ENCODE measurements at regions not wholly inside any gene's neighbourhood (a gene's known extent, or its start where the extent isn't known, plus 50 kb on each side); places are given as distances from the start of the nearest gene placed in this dataset.
"Not testable (repeated sequence)": the region's sequence is repeated elsewhere in the genome, so short reads cannot be mapped to it uniquely, and the experiment has no call there.

- H3K36me3 Mint-ChIP-seq, result no peaks in the 10 kb centered on the region
- no peaks in the 10 kb centered on the region for H3K9me3 Mint-ChIP-seq
- no peak overlapping the region for H3K27ac ChIP-seq (ENCODE audit: low read length)
- ChIA-PET POLR2A (no interaction called here), CTCF (no interaction called here)
- no peaks in the 10 kb centered on the region for H3K4me1 Mint-ChIP-seq
- no peak for ATAC-seq (replicated peaks in 1 of 4)
- H3K9me3 ChIP-seq, result no peaks in the 10 kb centered on the region
- H3K4me1 ChIP-seq (ENCODE audit: control insufficient read depth in 1 of 2, extremely low read depth in 1 of 2, insufficient read depth in 2 of 2, low read length in 2 of 2), result no peaks in the 10 kb centered on the region
- no peak overlapping the region for H3K4me3 Mint-ChIP-seq
- DNase-seq, result no peak
- H3K4me3 ChIP-seq (ENCODE audit: control insufficient read depth in 1 of 2, extremely low read depth in 1 of 2, low read length in 1 of 2), result no peak overlapping the region
- no peak overlapping the region for H3K27ac Mint-ChIP-seq
- peaks cover 13 to 30% of the 10 kb centered on the region in 2 donors for H3K27me3 Mint-ChIP-seq
- WGBS (ENCODE audit: insufficient coverage), result 77% methylated on average over 7 of the region's 16 CpGs
- H3K36me3 ChIP-seq (ENCODE audit: control insufficient read depth in 2 of 2, extremely low read depth in 1 of 2, insufficient read depth in 1 of 2, low read length in 1 of 2), result no peaks in the 10 kb centered on the region
- peaks cover 0 to 41% of the 10 kb centered on the region in 2 experiments for H3K27me3 ChIP-seq (replicated peaks in 1 of 2; ENCODE audit: control insufficient read depth in 2 of 2, extremely low read depth in 1 of 2, insufficient read depth in 2 of 2, low read length in 1 of 2)
Measured at GRCh38 chr6:167402195-167402686, 77.4 kb downstream of the TTLL2 start.

GRCh38 chr6:167403427-167403826 is 78.5 kb downstream of the TTLL2 start:
- CTCF ChIA-PET, result no interaction called here
- Mint-ChIP-seq H3K9me3 (no peaks in the 10 kb centered on the region), H3K36me3 (no peaks in the 10 kb centered on the region), H3K27me3 (peaks cover 13 to 33% of the 10 kb centered on the region in 2 donors), H3K27ac (no peak overlapping the region), H3K4me3 (no peak overlapping the region), H3K4me1 (no peaks in the 10 kb centered on the region)
- no peak overlapping the region for H3K4me3 ChIP-seq (ENCODE audit: control insufficient read depth in 1 of 2, extremely low read depth in 1 of 2, low read length in 1 of 2)
- peaks cover 0 to 39% of the 10 kb centered on the region in 2 experiments for H3K27me3 ChIP-seq (replicated peaks in 1 of 2; ENCODE audit: control insufficient read depth in 2 of 2, extremely low read depth in 1 of 2, insufficient read depth in 2 of 2, low read length in 1 of 2)
- H3K4me1 ChIP-seq (ENCODE audit: control insufficient read depth in 1 of 2, extremely low read depth in 1 of 2, insufficient read depth in 2 of 2, low read length in 2 of 2), result no peaks in the 10 kb centered on the region
- WGBS (ENCODE audit: insufficient coverage), result no CpG with 5 or more reads among the region's 4 CpGs
- POLR2A ChIA-PET, result no interaction called here
- DNase-seq (no peak), ATAC-seq (replicated peaks in 1 of 4) (no peak)
- no peaks in the 10 kb centered on the region for H3K9me3 ChIP-seq
- H3K27ac ChIP-seq (ENCODE audit: low read length), result no peak overlapping the region
- H3K36me3 ChIP-seq (ENCODE audit: control insufficient read depth in 2 of 2, extremely low read depth in 1 of 2, insufficient read depth in 1 of 2, low read length in 1 of 2), result no peaks in the 10 kb centered on the region

GRCh38 chr6:167404385-167405049 is 79.6 kb downstream of the TTLL2 start:
- H3K27ac ChIP-seq (ENCODE audit: low read length), result no peak overlapping the region
- POLR2A ChIA-PET, result no interaction called here
- ATAC-seq (replicated peaks in 1 of 4) (no peak), DNase-seq (no peak)
- WGBS (ENCODE audit: insufficient coverage), result 88% methylated on average over 10 of the region's 17 CpGs
- no peaks in the 10 kb centered on the region for H3K4me1 Mint-ChIP-seq
- H3K4me3 ChIP-seq (ENCODE audit: control insufficient read depth in 1 of 2, extremely low read depth in 1 of 2, low read length in 1 of 2), result no peak overlapping the region
- H3K27ac Mint-ChIP-seq, result no peak overlapping the region
- H3K4me1 ChIP-seq (ENCODE audit: control insufficient read depth in 1 of 2, extremely low read depth in 1 of 2, insufficient read depth in 2 of 2, low read length in 2 of 2), result no peaks in the 10 kb centered on the region
- H3K27me3 ChIP-seq (replicated peaks in 1 of 2; ENCODE audit: control insufficient read depth in 2 of 2, extremely low read depth in 1 of 2, insufficient read depth in 2 of 2, low read length in 1 of 2), result peaks cover 0 to 38% of the 10 kb centered on the region in 2 experiments
- H3K9me3 ChIP-seq, result no peaks in the 10 kb centered on the region
- H3K36me3 Mint-ChIP-seq, result no peaks in the 10 kb centered on the region
- H3K9me3 Mint-ChIP-seq, result no peaks in the 10 kb centered on the region
- peaks cover 17 to 34% of the 10 kb centered on the region in 2 donors for H3K27me3 Mint-ChIP-seq
- H3K4me3 Mint-ChIP-seq, result no peak overlapping the region
- H3K36me3 ChIP-seq (ENCODE audit: control insufficient read depth in 2 of 2, extremely low read depth in 1 of 2, insufficient read depth in 1 of 2, low read length in 1 of 2), result no peaks in the 10 kb centered on the region
- CTCF ChIA-PET, result no interaction called here

GRCh38 chr6:167405778-167406532 is 81.1 kb downstream of the TTLL2 start:
- no peaks in the 10 kb centered on the region for H3K36me3 ChIP-seq (ENCODE audit: control insufficient read depth in 2 of 2, extremely low read depth in 1 of 2, insufficient read depth in 1 of 2, low read length in 1 of 2)
- ChIA-PET POLR2A (no interaction called here), CTCF (no interaction called here)
- no peaks in the 10 kb centered on the region for H3K4me1 ChIP-seq (ENCODE audit: control insufficient read depth in 1 of 2, extremely low read depth in 1 of 2, insufficient read depth in 2 of 2, low read length in 2 of 2)
- ATAC-seq (replicated peaks in 1 of 4) (no peak), DNase-seq (no peak)
- H3K36me3 Mint-ChIP-seq, result no peaks in the 10 kb centered on the region
- no peak overlapping the region for H3K4me3 Mint-ChIP-seq
- no peak overlapping the region for H3K27ac ChIP-seq (ENCODE audit: low read length)
- no peaks in the 10 kb centered on the region for H3K9me3 ChIP-seq
- no peaks in the 10 kb centered on the region for H3K9me3 Mint-ChIP-seq
- no peaks in the 10 kb centered on the region for H3K4me1 Mint-ChIP-seq
- peaks cover 18 to 29% of the 10 kb centered on the region in 2 donors for H3K27me3 Mint-ChIP-seq
- peaks cover 0 to 30% of the 10 kb centered on the region in 2 experiments for H3K27me3 ChIP-seq (replicated peaks in 1 of 2; ENCODE audit: control insufficient read depth in 2 of 2, extremely low read depth in 1 of 2, insufficient read depth in 2 of 2, low read length in 1 of 2)
- no peak overlapping the region for H3K27ac Mint-ChIP-seq
- 76% methylated on average over 12 of the region's 14 CpGs for WGBS (ENCODE audit: insufficient coverage)
- no peak overlapping the region for H3K4me3 ChIP-seq (ENCODE audit: control insufficient read depth in 1 of 2, extremely low read depth in 1 of 2, low read length in 1 of 2)

GRCh38 chr6:167406533-167407238 is 81.8 kb downstream of the TTLL2 start:
- H3K36me3 ChIP-seq (ENCODE audit: control insufficient read depth in 2 of 2, extremely low read depth in 1 of 2, insufficient read depth in 1 of 2, low read length in 1 of 2); CTCF ChIA-PET; H3K36me3 Mint-ChIP-seq; DNase-seq; H3K27ac ChIP-seq (ENCODE audit: low read length); POLR2A ChIA-PET; H3K4me3 Mint-ChIP-seq; H3K4me3 ChIP-seq (ENCODE audit: control insufficient read depth in 1 of 2, extremely low read depth in 1 of 2, low read length in 1 of 2); H3K4me1 Mint-ChIP-seq; H3K4me1 ChIP-seq (ENCODE audit: control insufficient read depth in 1 of 2, extremely low read depth in 1 of 2, insufficient read depth in 2 of 2, low read length in 2 of 2); H3K9me3 ChIP-seq; H3K27ac Mint-ChIP-seq; ATAC-seq (replicated peaks in 1 of 4); H3K9me3 Mint-ChIP-seq: not testable (repeated sequence)
- H3K27me3 ChIP-seq (replicated peaks in 1 of 2; ENCODE audit: control insufficient read depth in 2 of 2, extremely low read depth in 1 of 2, insufficient read depth in 2 of 2, low read length in 1 of 2), result peaks cover 0 to 28% of the 10 kb centered on the region in 2 experiments
- 81% methylated on average over 10 of the region's 16 CpGs for WGBS (ENCODE audit: insufficient coverage)
- peaks cover 18 to 26% of the 10 kb centered on the region in 2 donors for H3K27me3 Mint-ChIP-seq

- ChIA-PET CTCF (no interaction called here), POLR2A (no interaction called here)
- Mint-ChIP-seq H3K27ac (no peak overlapping the region), H3K27me3 (peaks cover 14 to 19% of the 10 kb centered on the region in 2 donors), H3K9me3 (no peaks in the 10 kb centered on the region), H3K36me3 (no peaks in the 10 kb centered on the region), H3K4me3 (no peak overlapping the region), H3K4me1 (no peaks in the 10 kb centered on the region)
- no peak for ATAC-seq (replicated peaks in 1 of 4)
- Histone ChIP-seq H3K27ac (ENCODE audit: low read length) (no peak overlapping the region), H3K27me3 (replicated peaks in 1 of 2; ENCODE audit: control insufficient read depth in 2 of 2, extremely low read depth in 1 of 2, insufficient read depth in 2 of 2, low read length in 1 of 2) (peaks cover 0 to 21% of the 10 kb centered on the region in 2 experiments), H3K9me3 (no peaks in the 10 kb centered on the region), H3K4me1 (ENCODE audit: control insufficient read depth in 1 of 2, extremely low read depth in 1 of 2, insufficient read depth in 2 of 2, low read length in 2 of 2) (no peaks in the 10 kb centered on the region), H3K4me3 (ENCODE audit: control insufficient read depth in 1 of 2, extremely low read depth in 1 of 2, low read length in 1 of 2) (no peak overlapping the region), H3K36me3 (ENCODE audit: control insufficient read depth in 2 of 2, extremely low read depth in 1 of 2, insufficient read depth in 1 of 2, low read length in 1 of 2) (no peaks in the 10 kb centered on the region)
- no peak for DNase-seq
- 63% methylated on average over 2 of the region's 19 CpGs for WGBS (ENCODE audit: insufficient coverage)
Measured at GRCh38 chr6:167407239-167408064, 82.6 kb downstream of the TTLL2 start.
